Natural killer cell (primary cell): ENCODE measurements at regions not wholly inside any gene's neighbourhood (a gene's known extent, or its start where the extent isn't known, plus 50 kb on each side); places are given as distances from the start of the nearest gene placed in this dataset.

Experiments used
- ATAC-seq, 3 donors: fragments of 150-1000 bp in 2 of 3; fragments of 200-7000 bp in 1 of 3; cut with Tn5 transposase; 1 replicate in 1 of 3; 2 replicates in 2 of 3; pipeline ENCODE4 v1.10.0; 2021; ENCODE audit warnings: mild to moderate bottlenecking in 2 of 3, moderate library complexity in 2 of 3
- DNase-seq, 2 donors: peaks; one replicate each; pipeline versions ENCODE4 v3.0.0 to v3.0.0-alpha.2; 2013 to 2021; ENCODE audit warnings: mixed read lengths in 1 of 2
- H3K27ac ChIP-seq: one replicate; pipeline ENCODE4 v1.5.1; 2013; ENCODE audit warnings: mild to moderate bottlenecking, low read length
- H3K27me3 ChIP-seq: one replicate; pipeline ENCODE4 v1.6.1; 2013; ENCODE audit warnings: low read length; ENCODE audit not compliant: control insufficient read depth, insufficient read depth
- H3K36me3 ChIP-seq: one replicate; pipeline ENCODE4 v1.6.1; 2013; ENCODE audit warnings: low read length; ENCODE audit not compliant: control insufficient read depth, insufficient read depth
- H3K4me1 ChIP-seq: one replicate; pipeline ENCODE4 v1.6.1; 2013; ENCODE audit warnings: low read length; ENCODE audit not compliant: control insufficient read depth, insufficient read depth
- H3K4me3 ChIP-seq: one replicate; pipeline ENCODE4 v1.5.1; 2013; ENCODE audit warnings: low read length
- H3K9me3 ChIP-seq: one replicate; pipeline ENCODE4 v1.6.1; 2013; ENCODE audit warnings: low read length; ENCODE audit not compliant: control insufficient read depth, insufficient read depth
- H3K27ac Mint-ChIP-seq, 2 donors: one replicate each; pipeline ENCODE4 v1.8.0; 2022; ENCODE audit warnings: mild to moderate bottlenecking in 2 of 2, mixed read lengths in 2 of 2, moderate library complexity in 1 of 2
- H3K27me3 Mint-ChIP-seq, 2 donors: one replicate each; pipeline ENCODE4 v1.8.0; 2022; ENCODE audit warnings: low read depth in 2 of 2, mixed read lengths in 2 of 2
- H3K36me3 Mint-ChIP-seq: one replicate; pipeline ENCODE4 v1.8.0; 2022; ENCODE audit warnings: mixed read lengths
- H3K4me1 Mint-ChIP-seq, 2 donors: one replicate each; pipeline ENCODE4 v1.8.0; 2022; ENCODE audit warnings: mixed read lengths in 2 of 2
- H3K4me3 Mint-ChIP-seq: one replicate; pipeline ENCODE4 v1.8.0; 2022; ENCODE audit warnings: mild to moderate bottlenecking, moderate library complexity, mixed read lengths
- H3K9me3 Mint-ChIP-seq, 2 donors: one replicate each; pipeline ENCODE4 v1.8.0; 2022; ENCODE audit warnings: mixed read lengths in 2 of 2
- CTCF ChIP-seq: fragments of 200-600 bp; IDR thresholded peaks from one replicate; pipeline ENCODE4 v1.8.0; 2022; ENCODE audit warnings: antibody characterized with exemption
- WGBS: methylation state at CpG from one replicate; pipeline ENCODE4 v1.1.7; 2013; ENCODE audit warnings: missing lambda C conversion rate; ENCODE audit not compliant: insufficient coverage; 5-methylcytosine and 5-hydroxymethylcytosine counted together
- intact Hi-C: fragments of 100-400 bp; cut with micrococcal nuclease; formaldehyde crosslinking; loops from one replicate; pipeline ENCODE4 v1.14.2; 2022

- Histone ChIP-seq H3K4me1 (no peaks in the 10 kb centered on the region), H3K27ac (no peak overlapping the region), H3K36me3 (no peaks in the 10 kb centered on the region), H3K9me3 (no peaks in the 10 kb centered on the region), H3K27me3 (no peaks in the 10 kb centered on the region), H3K4me3 (no peak overlapping the region)
- no peak for DNase-seq
- intact Hi-C loops: no loop called here
- no peak for ATAC-seq
- Mint-ChIP-seq H3K4me3 (no peak overlapping the region), H3K27ac (no peak overlapping the region), H3K4me1 (no peaks in the 10 kb centered on the region), H3K36me3 (no peaks in the 10 kb centered on the region), H3K27me3 (no peaks in the 10 kb centered on the region), H3K9me3 (no peaks in the 10 kb centered on the region)
- TF ChIP-seq CTCF: no peak
- WGBS: 86% methylated on average over 2 of the region's 2 CpGs
Measured at GRCh38 chr2:163324677-163325076, 411.1 kb downstream of the FIGN start.

GRCh38 chr2:163319006-163319405, 416.8 kb downstream of the FIGN start:
- ATAC-seq: no peak
- Histone ChIP-seq H3K9me3 (peaks cover 4% of the 10 kb centered on the region), H3K27ac (no peak overlapping the region), H3K4me1 (no peaks in the 10 kb centered on the region), H3K27me3 (no peaks in the 10 kb centered on the region), H3K36me3 (no peaks in the 10 kb centered on the region), H3K4me3 (no peak overlapping the region)
- H3K9me3 Mint-ChIP-seq: peaks cover 13 to 17% of the 10 kb centered on the region in 2 donors
- intact Hi-C loops: no loop called here
- H3K27ac Mint-ChIP-seq: no peak overlapping the region
- no peaks in the 10 kb centered on the region for H3K4me1 Mint-ChIP-seq
- TF ChIP-seq CTCF: no peak
- no peak overlapping the region for H3K4me3 Mint-ChIP-seq
- no peaks in the 10 kb centered on the region for H3K27me3 Mint-ChIP-seq
- no peak for DNase-seq
- 43% methylated on average over 2 of the region's 2 CpGs for WGBS
- no peaks in the 10 kb centered on the region for H3K36me3 Mint-ChIP-seq

- no peaks in the 10 kb centered on the region for H3K36me3 ChIP-seq
- WGBS: 100% methylated on average over 1 of the region's 2 CpGs
- no peak overlapping the region for H3K27ac ChIP-seq
- Mint-ChIP-seq H3K27ac (no peak overlapping the region), H3K36me3 (no peaks in the 10 kb centered on the region), H3K4me3 (no peak overlapping the region), H3K4me1 (no peaks in the 10 kb centered on the region), H3K9me3 (peaks cover 17 to 20% of the 10 kb centered on the region in 2 donors), H3K27me3 (no peaks in the 10 kb centered on the region)
- H3K4me1 ChIP-seq: no peaks in the 10 kb centered on the region
- no peak for ATAC-seq
- no peak for TF ChIP-seq CTCF
- H3K9me3 ChIP-seq: peaks cover 4% of the 10 kb centered on the region
- no peak for DNase-seq
- no peaks in the 10 kb centered on the region for H3K27me3 ChIP-seq
- H3K4me3 ChIP-seq: no peak overlapping the region
- intact Hi-C loops: no loop called here
Measured at GRCh38 chr2:163314712-163315111, 421.1 kb downstream of the FIGN start.

GRCh38 chr2:163312713-163313112, 423.1 kb downstream of the FIGN start:
- peaks cover 9 to 11% of the 10 kb centered on the region in 2 donors for H3K9me3 Mint-ChIP-seq
- 14% methylated on average over 1 of the region's 1 CpG for WGBS
- no peak for DNase-seq

More at GRCh38 chr2:163312713-163313112, 423.1 kb downstream of the FIGN start:
- no peaks in the 10 kb centered on the region for H3K27me3 ChIP-seq
- H3K36me3 Mint-ChIP-seq: no peaks in the 10 kb centered on the region
- H3K27ac Mint-ChIP-seq: no peak overlapping the region
- H3K4me1 Mint-ChIP-seq: no peaks in the 10 kb centered on the region
- no peaks in the 10 kb centered on the region for H3K27me3 Mint-ChIP-seq
- H3K36me3 ChIP-seq: no peaks in the 10 kb centered on the region
- ATAC-seq: no peak
- TF ChIP-seq CTCF: no peak
- H3K4me1 ChIP-seq: no peaks in the 10 kb centered on the region
- H3K4me3 ChIP-seq: no peak overlapping the region
- peaks cover 4% of the 10 kb centered on the region for H3K9me3 ChIP-seq
- no peak overlapping the region for H3K27ac ChIP-seq
- no peak overlapping the region for H3K4me3 Mint-ChIP-seq
- intact Hi-C loops: no loop called here
